ENCODE measurements at regions not wholly inside any gene's neighbourhood (a gene's known extent, or its start where the extent isn't known, plus 50 kb on each side); places are given as distances from the start of the nearest gene placed in this dataset.

DNA sequence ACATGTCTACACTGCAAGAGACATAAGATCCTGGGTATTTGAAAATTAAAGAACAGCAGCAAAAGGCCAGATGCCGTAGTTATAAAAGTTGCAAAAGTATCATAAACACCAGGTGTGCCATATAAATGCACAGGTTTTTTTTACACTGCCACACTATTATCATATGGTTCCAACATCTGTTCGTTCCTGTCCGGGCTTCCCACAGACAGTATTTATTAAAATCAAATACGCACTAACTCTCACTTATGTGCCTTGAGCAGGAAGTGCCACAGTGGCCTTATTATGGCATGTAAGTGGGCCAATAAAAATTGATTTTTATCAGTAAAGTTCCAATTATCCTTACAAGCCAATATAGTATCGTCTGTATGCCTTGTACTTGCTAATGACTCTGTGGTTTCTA is 873.2 kb downstream of the RPA4 start:
- WGBS (ENCODE audit: insufficient coverage), result no CpG with 5 or more reads among the region's 5 CpGs
- ATAC-seq (replicated peaks in 1 of 4) (no peak), DNase-seq (no peak)
- no peaks in the 10 kb centered on the region for H3K9me3 ChIP-seq
- ChIA-PET CTCF (no interaction called here), POLR2A (no interaction called here)
- no peaks in the 10 kb centered on the region for H3K9me3 Mint-ChIP-seq
- H3K4me3 ChIP-seq (ENCODE audit: control insufficient read depth in 1 of 2, extremely low read depth in 1 of 2, low read length in 1 of 2), result no peak overlapping the region
- H3K27me3 ChIP-seq (replicated peaks in 1 of 2; ENCODE audit: control insufficient read depth in 2 of 2, extremely low read depth in 1 of 2, insufficient read depth in 2 of 2, low read length in 1 of 2), result no peaks in the 10 kb centered on the region
- H3K27ac ChIP-seq (ENCODE audit: low read length), result no peak overlapping the region
- H3K36me3 Mint-ChIP-seq, result no peaks in the 10 kb centered on the region
- no peaks in the 10 kb centered on the region for H3K36me3 ChIP-seq (ENCODE audit: control insufficient read depth in 2 of 2, extremely low read depth in 1 of 2, insufficient read depth in 1 of 2, low read length in 1 of 2)
- no peak overlapping the region for H3K27ac Mint-ChIP-seq
- H3K4me1 ChIP-seq (ENCODE audit: control insufficient read depth in 1 of 2, extremely low read depth in 1 of 2, insufficient read depth in 2 of 2, low read length in 2 of 2), result no peaks in the 10 kb centered on the region
- H3K4me1 Mint-ChIP-seq, result no peaks in the 10 kb centered on the region
- H3K4me3 Mint-ChIP-seq, result no peak overlapping the region
- peaks cover 0 to 6% of the 10 kb centered on the region in 2 donors for H3K27me3 Mint-ChIP-seq

DNA sequence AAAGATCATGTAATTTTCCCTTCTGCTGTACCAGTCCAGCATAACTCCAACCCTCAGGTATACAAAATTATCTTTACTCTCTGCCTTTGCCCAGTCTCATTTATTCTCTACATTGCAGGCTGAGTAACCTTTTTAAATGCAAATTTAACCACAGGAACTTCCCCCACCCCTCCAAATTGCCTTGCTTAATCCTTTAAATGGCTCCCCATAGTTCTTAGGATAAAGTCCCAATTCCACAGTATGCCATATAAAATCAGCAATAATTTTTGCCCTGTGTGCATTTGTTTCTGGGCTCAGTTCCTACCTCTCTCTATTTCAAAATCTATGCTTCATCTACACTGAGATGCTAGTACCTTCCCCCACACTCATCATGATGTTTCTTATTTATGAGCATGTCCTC is 879.7 kb downstream of the RPA4 start:
- Histone ChIP-seq H3K9me3 (no peaks in the 10 kb centered on the region), H3K36me3 (ENCODE audit: control insufficient read depth in 2 of 2, extremely low read depth in 1 of 2, insufficient read depth in 1 of 2, low read length in 1 of 2) (no peaks in the 10 kb centered on the region), H3K4me1 (ENCODE audit: control insufficient read depth in 1 of 2, extremely low read depth in 1 of 2, insufficient read depth in 2 of 2, low read length in 2 of 2) (no peaks in the 10 kb centered on the region), H3K27me3 (replicated peaks in 1 of 2; ENCODE audit: control insufficient read depth in 2 of 2, extremely low read depth in 1 of 2, insufficient read depth in 2 of 2, low read length in 1 of 2) (no peaks in the 10 kb centered on the region), H3K4me3 (ENCODE audit: control insufficient read depth in 1 of 2, extremely low read depth in 1 of 2, low read length in 1 of 2) (no peak overlapping the region), H3K27ac (ENCODE audit: low read length) (no peak overlapping the region)
- Mint-ChIP-seq H3K27ac (no peak overlapping the region), H3K36me3 (no peaks in the 10 kb centered on the region), H3K4me3 (no peak overlapping the region), H3K9me3 (no peaks in the 10 kb centered on the region), H3K4me1 (no peaks in the 10 kb centered on the region), H3K27me3 (peaks cover 0 to 18% of the 10 kb centered on the region in 2 donors)
- no peak for DNase-seq
- ChIA-PET POLR2A (no interaction called here), CTCF (no interaction called here)
- ATAC-seq (replicated peaks in 1 of 4), result no peak

DNA sequence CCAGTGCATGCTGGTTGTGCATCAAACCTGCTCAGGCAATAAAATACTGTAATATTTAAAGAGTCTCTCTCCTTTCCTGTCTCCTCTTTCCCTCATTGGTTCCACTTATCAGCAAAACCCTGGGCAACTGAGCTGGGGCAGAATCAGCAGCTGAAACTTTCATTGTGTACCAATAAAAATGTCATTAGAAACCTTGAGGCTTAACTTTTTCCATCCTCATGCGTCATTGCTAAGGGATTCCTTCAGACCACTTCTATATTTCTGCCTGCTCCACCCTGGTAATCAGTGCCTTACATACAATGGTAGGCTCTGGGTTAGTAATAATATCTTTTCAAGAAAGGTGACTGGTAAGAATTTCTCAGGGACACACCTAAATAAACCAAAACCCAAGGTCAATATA is 880.3 kb downstream of the RPA4 start:
- H3K9me3 ChIP-seq, result no peaks in the 10 kb centered on the region
- Mint-ChIP-seq H3K27me3 (peaks cover 0 to 18% of the 10 kb centered on the region in 2 donors), H3K27ac (no peak overlapping the region), H3K4me3 (no peak overlapping the region), H3K36me3 (no peaks in the 10 kb centered on the region), H3K4me1 (no peaks in the 10 kb centered on the region), H3K9me3 (no peaks in the 10 kb centered on the region)
- H3K27me3 ChIP-seq (replicated peaks in 1 of 2; ENCODE audit: control insufficient read depth in 2 of 2, extremely low read depth in 1 of 2, insufficient read depth in 2 of 2, low read length in 1 of 2), result no peaks in the 10 kb centered on the region
- WGBS (ENCODE audit: insufficient coverage), result no CpG with 5 or more reads among the region's 1 CpG
- H3K27ac ChIP-seq (ENCODE audit: low read length), result no peak overlapping the region
- no peaks in the 10 kb centered on the region for H3K36me3 ChIP-seq (ENCODE audit: control insufficient read depth in 2 of 2, extremely low read depth in 1 of 2, insufficient read depth in 1 of 2, low read length in 1 of 2)
- H3K4me1 ChIP-seq (ENCODE audit: control insufficient read depth in 1 of 2, extremely low read depth in 1 of 2, insufficient read depth in 2 of 2, low read length in 2 of 2), result no peaks in the 10 kb centered on the region
- no peak for DNase-seq
- ChIA-PET POLR2A (no interaction called here), CTCF (no interaction called here)
- H3K4me3 ChIP-seq (ENCODE audit: control insufficient read depth in 1 of 2, extremely low read depth in 1 of 2, low read length in 1 of 2), result no peak overlapping the region
- ATAC-seq (replicated peaks in 1 of 4), result no peak

DNA sequence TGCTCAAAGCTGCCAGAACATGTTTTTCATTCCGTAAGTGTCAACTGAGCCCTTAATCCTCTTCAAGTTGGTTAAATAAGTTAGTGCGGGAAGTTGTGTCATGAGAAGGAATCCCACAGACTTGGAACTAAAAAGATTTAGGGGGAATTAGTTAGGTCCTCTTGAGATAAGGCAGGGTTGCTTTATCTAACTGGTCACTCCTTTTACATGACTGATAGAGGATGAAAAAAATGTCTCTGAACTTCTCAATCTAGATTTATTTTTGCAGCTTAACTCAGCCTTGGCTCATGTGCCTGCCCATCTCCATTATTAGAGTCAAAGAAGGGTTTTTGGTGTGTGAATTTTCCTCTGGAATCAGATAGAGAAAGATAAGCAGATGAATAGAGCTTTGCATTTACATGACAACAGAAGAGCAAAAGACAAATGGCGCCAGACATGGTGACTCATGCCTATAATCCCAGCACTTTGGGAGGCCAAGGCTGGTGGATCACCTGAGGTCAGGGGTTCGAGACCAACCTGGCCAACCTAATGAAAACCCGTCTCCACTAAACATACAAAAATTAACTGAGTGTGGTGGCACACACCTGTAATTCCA is 882.9 kb downstream of the RPA4 start:
- Mint-ChIP-seq H3K36me3 (no peaks in the 10 kb centered on the region), H3K9me3 (no peaks in the 10 kb centered on the region), H3K27me3 (peaks cover 0 to 15% of the 10 kb centered on the region in 2 donors), H3K4me1 (no peaks in the 10 kb centered on the region), H3K27ac (no peak overlapping the region), H3K4me3 (no peak overlapping the region)
- Histone ChIP-seq H3K36me3 (ENCODE audit: control insufficient read depth in 2 of 2, extremely low read depth in 1 of 2, insufficient read depth in 1 of 2, low read length in 1 of 2) (no peaks in the 10 kb centered on the region), H3K9me3 (no peaks in the 10 kb centered on the region), H3K4me1 (ENCODE audit: control insufficient read depth in 1 of 2, extremely low read depth in 1 of 2, insufficient read depth in 2 of 2, low read length in 2 of 2) (no peaks in the 10 kb centered on the region), H3K27ac (ENCODE audit: low read length) (no peak overlapping the region), H3K4me3 (ENCODE audit: control insufficient read depth in 1 of 2, extremely low read depth in 1 of 2, low read length in 1 of 2) (no peak overlapping the region), H3K27me3 (replicated peaks in 1 of 2; ENCODE audit: control insufficient read depth in 2 of 2, extremely low read depth in 1 of 2, insufficient read depth in 2 of 2, low read length in 1 of 2) (no peaks in the 10 kb centered on the region)
- ChIA-PET POLR2A (no interaction called here), CTCF (no interaction called here)
- no peak for ATAC-seq (replicated peaks in 1 of 4)
- no peak for DNase-seq
- no CpG with 5 or more reads among the region's 5 CpGs for WGBS (ENCODE audit: insufficient coverage)

DNA sequence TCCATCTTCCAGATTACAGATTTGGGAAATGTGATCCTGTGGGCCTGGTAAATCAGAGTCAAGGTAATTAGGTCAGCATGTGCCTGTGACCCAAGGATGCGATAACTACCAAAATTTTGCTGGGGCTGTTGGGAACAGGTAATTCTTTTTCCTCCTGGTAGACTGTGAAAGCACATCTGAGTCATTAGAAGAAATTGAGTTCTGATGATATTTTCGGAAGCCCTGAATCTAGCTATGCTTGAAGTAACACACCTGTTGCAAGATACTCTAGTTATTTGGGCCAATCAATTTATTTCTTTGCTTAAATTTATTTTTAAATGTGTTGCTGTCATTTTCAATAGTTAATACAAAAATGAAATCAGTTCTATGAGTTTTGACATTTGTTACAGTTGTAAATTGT is 903.6 kb downstream of the RPA4 start:
- Mint-ChIP-seq H3K9me3 (peaks cover 0 to 3% (median 2%) of the 10 kb centered on the region in 3 donors), H3K4me3 (no peak overlapping the region), H3K27ac (no peak overlapping the region), H3K27me3 (peaks cover 0 to 6% of the 10 kb centered on the region in 2 donors), H3K36me3 (no peaks in the 10 kb centered on the region), H3K4me1 (no peaks in the 10 kb centered on the region)
- Histone ChIP-seq H3K4me3 (ENCODE audit: control insufficient read depth in 1 of 2, extremely low read depth in 1 of 2, low read length in 1 of 2) (no peak overlapping the region), H3K27me3 (replicated peaks in 1 of 2; ENCODE audit: control insufficient read depth in 2 of 2, extremely low read depth in 1 of 2, insufficient read depth in 2 of 2, low read length in 1 of 2) (no peaks in the 10 kb centered on the region), H3K4me1 (ENCODE audit: control insufficient read depth in 1 of 2, extremely low read depth in 1 of 2, insufficient read depth in 2 of 2, low read length in 2 of 2) (no peaks in the 10 kb centered on the region), H3K27ac (ENCODE audit: low read length) (no peak overlapping the region), H3K36me3 (ENCODE audit: control insufficient read depth in 2 of 2, extremely low read depth in 1 of 2, insufficient read depth in 1 of 2, low read length in 1 of 2) (no peaks in the 10 kb centered on the region), H3K9me3 (no peaks in the 10 kb centered on the region)
- DNase-seq (no peak), ATAC-seq (replicated peaks in 1 of 4) (no peak)
- ChIA-PET CTCF (no interaction called here), POLR2A (no interaction called here)
- WGBS (ENCODE audit: insufficient coverage), result no CpG with 5 or more reads among the region's 2 CpGs

DNA sequence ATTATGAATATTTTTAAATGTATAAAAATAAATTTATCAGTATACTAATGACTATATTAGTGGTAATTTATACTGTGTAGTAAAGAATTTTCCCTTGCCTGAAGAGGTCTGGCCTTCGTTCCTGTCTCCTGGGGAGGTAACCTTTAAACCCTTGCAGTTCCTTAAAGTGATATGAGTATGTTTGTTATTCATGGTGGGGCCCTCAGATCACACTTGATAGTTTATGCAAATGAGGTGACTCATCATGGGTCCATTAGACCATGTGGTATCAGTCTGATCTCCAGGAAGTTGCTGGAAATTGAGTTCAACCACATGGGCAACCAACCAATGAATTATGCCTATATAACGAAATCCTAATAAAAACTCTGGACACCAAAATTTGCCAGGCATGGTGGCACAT is 904.1 kb downstream of the RPA4 start:
- no peak overlapping the region for H3K27ac Mint-ChIP-seq
- DNase-seq, result no peak
- no peak overlapping the region for H3K27ac ChIP-seq (ENCODE audit: low read length)
- no peaks in the 10 kb centered on the region for H3K27me3 ChIP-seq (replicated peaks in 1 of 2; ENCODE audit: control insufficient read depth in 2 of 2, extremely low read depth in 1 of 2, insufficient read depth in 2 of 2, low read length in 1 of 2)
- no peaks in the 10 kb centered on the region for H3K4me1 Mint-ChIP-seq
- H3K27me3 Mint-ChIP-seq, result peaks cover 0 to 11% of the 10 kb centered on the region in 2 donors
- no peak overlapping the region for H3K4me3 ChIP-seq (ENCODE audit: control insufficient read depth in 1 of 2, extremely low read depth in 1 of 2, low read length in 1 of 2)
- H3K4me1 ChIP-seq (ENCODE audit: control insufficient read depth in 1 of 2, extremely low read depth in 1 of 2, insufficient read depth in 2 of 2, low read length in 2 of 2), result no peaks in the 10 kb centered on the region
- no peaks in the 10 kb centered on the region for H3K9me3 ChIP-seq
- H3K36me3 Mint-ChIP-seq, result no peaks in the 10 kb centered on the region
- ATAC-seq (replicated peaks in 1 of 4), result no peak
- WGBS (ENCODE audit: insufficient coverage), result no CpG with 5 or more reads among the region's 2 CpGs
- no peaks in the 10 kb centered on the region for H3K36me3 ChIP-seq (ENCODE audit: control insufficient read depth in 2 of 2, extremely low read depth in 1 of 2, insufficient read depth in 1 of 2, low read length in 1 of 2)
- no peak overlapping the region for H3K4me3 Mint-ChIP-seq
- POLR2A ChIA-PET, result no interaction called here
- CTCF ChIA-PET, result no interaction called here
- H3K9me3 Mint-ChIP-seq, result peaks cover 0 to 3% (median 2%) of the 10 kb centered on the region in 3 donors

DNA sequence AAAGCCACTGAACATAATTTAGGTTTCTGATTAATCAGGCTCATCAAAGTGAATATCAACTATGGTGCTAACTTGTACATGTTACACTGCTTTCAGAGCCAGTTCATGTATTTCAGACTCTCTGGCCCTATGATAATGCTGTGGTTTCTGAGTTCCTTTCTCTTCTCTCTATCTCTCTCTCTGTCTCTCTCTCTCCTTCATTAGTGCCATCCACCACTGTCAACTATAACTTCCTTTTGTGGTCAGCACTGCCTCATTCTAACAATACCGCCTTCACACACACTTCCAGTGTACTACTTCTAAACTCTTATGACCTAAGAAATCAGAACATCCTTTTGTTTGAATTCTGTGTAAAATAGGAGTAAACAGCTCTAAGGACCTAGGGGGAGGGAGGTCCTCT is 907.1 kb downstream of the RPA4 start:
- Histone ChIP-seq H3K36me3 (ENCODE audit: control insufficient read depth in 2 of 2, extremely low read depth in 1 of 2, insufficient read depth in 1 of 2, low read length in 1 of 2) (no peaks in the 10 kb centered on the region), H3K27me3 (replicated peaks in 1 of 2; ENCODE audit: control insufficient read depth in 2 of 2, extremely low read depth in 1 of 2, insufficient read depth in 2 of 2, low read length in 1 of 2) (no peaks in the 10 kb centered on the region), H3K27ac (ENCODE audit: low read length) (no peak overlapping the region), H3K9me3 (no peaks in the 10 kb centered on the region), H3K4me3 (ENCODE audit: control insufficient read depth in 1 of 2, extremely low read depth in 1 of 2, low read length in 1 of 2) (no peak overlapping the region), H3K4me1 (ENCODE audit: control insufficient read depth in 1 of 2, extremely low read depth in 1 of 2, insufficient read depth in 2 of 2, low read length in 2 of 2) (no peaks in the 10 kb centered on the region)
- ChIA-PET CTCF (no interaction called here), POLR2A (no interaction called here)
- Mint-ChIP-seq H3K36me3 (no peaks in the 10 kb centered on the region), H3K27ac (no peak overlapping the region), H3K4me3 (no peak overlapping the region), H3K27me3 (peaks cover 0 to 12% of the 10 kb centered on the region in 2 donors), H3K4me1 (no peaks in the 10 kb centered on the region), H3K9me3 (no peaks in the 10 kb centered on the region)
- ATAC-seq (replicated peaks in 1 of 4) (no peak), DNase-seq (no peak)
- no CpG with 5 or more reads among the region's 1 CpG for WGBS (ENCODE audit: insufficient coverage)

Measured in T-cell (primary cell).